K562 (cell line): ENCODE measurements at regions not wholly inside any gene's neighbourhood (a gene's known extent, or its start where the extent isn't known, plus 50 kb on each side); places are given as distances from the start of the nearest gene placed in this dataset.

Source experiments
- ATAC-seq: fragments of 200-7000 bp; cut with Tn5 transposase; 3 replicates; pipeline ENCODE4 v1.9.1; 2020; ENCODE audit warnings: moderate library complexity
- BruUV-seq: library from RNA; stranded (reverse); fragments of 400-500 nt; replicated peaks from 2 replicates; lab custom pipeline; 2021; lab: Mats Ljungman, UMichigan
- CTCF ChIA-PET: fragments of 300-600 bp; formaldehyde crosslinking; extraction: SDS; loops from one replicate; lab custom pipeline; 2021; ENCODE audit warnings: low intra/inter-chr PET ratio; lab: Yijun Ruan, JAX
- POLR2A ChIA-PET: fragments of 300-600, 350-650 bp; sonication (Branson Sonifier 250); formaldehyde crosslinking; extraction: SDS; loops from one replicate; lab custom pipeline; 2021; ENCODE audit warnings: antibody characterized with exemption, inconsistent platforms; lab: Yijun Ruan, JAX
- DNase-seq, 4 experiments: peaks; one replicate each; pipeline versions ENCODE4 v3.0.0 to v3.0.0-alpha.2; 2011 to 2018; ENCODE audit warnings: low spot score in 3 of 4, mixed read lengths in 3 of 4; ENCODE audit errors: extremely low read depth in 1 of 4
- FAIRE-seq: peaks from 2 replicates; lab custom pipeline; 2011; peaks lifted over from hg19 to GRCh38; lab: Jason Lieb, UNC
- H2AFZ ChIP-seq: 2 replicates; pipeline ENCODE4 v1.6.0; 2011; ENCODE audit warnings: low read depth, low read length, control low read depth, inconsistent platforms
- H3K27ac ChIP-seq: fragments of 200-600 bp; 3 replicates; pipeline ENCODE4 v1.8.0; 2011; ENCODE audit warnings: low read depth, mild to moderate bottlenecking, control low read depth, inconsistent platforms, low read length, moderate library complexity, mixed read lengths; ENCODE audit errors: extremely low read depth
- H3K27me3 ChIP-seq, 2 experiments: fragments of 300-600 bp in 1 of 2; 2 replicates in 1 of 2; 3 replicates in 1 of 2; pipeline versions ENCODE4 v1.6.0 to v1.8.0; 2011; ENCODE audit warnings: inconsistent platforms in 2 of 2, low read length in 2 of 2, mild to moderate bottlenecking in 1 of 2, mixed read lengths in 1 of 2, moderate library complexity in 1 of 2; ENCODE audit not compliant: control insufficient read depth in 2 of 2, insufficient read depth in 2 of 2
- H3K36me3 ChIP-seq: fragments of 300-600 bp; 3 replicates; pipeline ENCODE4 v1.8.0; 2011; ENCODE audit warnings: mild to moderate bottlenecking, low read length, inconsistent platforms; ENCODE audit not compliant: control insufficient read depth, insufficient read depth
- H3K4me1 ChIP-seq, 2 experiments: fragments of 200-600 bp in 1 of 2; replicated peaks in 1 of 2; 2 replicates in 1 of 2; 3 replicates in 1 of 2; pipeline versions ENCODE4 v1.5.1 to v1.8.0; 2011; ENCODE audit warnings: inconsistent platforms in 2 of 2, low read length in 2 of 2, mild to moderate bottlenecking in 1 of 2, mixed read lengths in 1 of 2, moderate library complexity in 1 of 2; ENCODE audit not compliant: control insufficient read depth in 2 of 2, insufficient read depth in 2 of 2
- H3K4me2 ChIP-seq: 2 replicates; pipeline ENCODE4 v1.6.1; 2011; ENCODE audit warnings: low read length, control low read depth, inconsistent platforms, mixed read lengths; ENCODE audit not compliant: insufficient read depth
- H3K4me3 ChIP-seq: fragments of 200-600 bp; sonication (generic), shearing (Covaris generic); 2 replicates; pipeline ENCODE4 v1.5.1; 2016; ENCODE audit warnings: control low read depth, inconsistent platforms
- H3K79me2 ChIP-seq: fragments of 200-600 bp; 3 replicates; pipeline ENCODE4 v1.8.0; 2011; ENCODE audit warnings: low read length, inconsistent platforms; ENCODE audit not compliant: control insufficient read depth, insufficient read depth
- H3K9ac ChIP-seq, 2 experiments: 2 replicates each; pipeline versions ENCODE4 v1.6.0 to v1.6.1; 2011; ENCODE audit warnings: low read depth in 2 of 2, low read length in 2 of 2, control low read depth in 1 of 2, inconsistent platforms in 1 of 2, mild to moderate bottlenecking in 1 of 2, mixed read lengths in 1 of 2; ENCODE audit not compliant: insufficient read depth in 1 of 2
- H3K9me1 ChIP-seq: one replicate; pipeline ENCODE4 v1.6.0; 2011; ENCODE audit warnings: inconsistent platforms, mild to moderate bottlenecking, low read length, moderate library complexity; ENCODE audit not compliant: control insufficient read depth, insufficient read depth
- H3K9me3 ChIP-seq: replicated peaks from 2 replicates; pipeline ENCODE4 v1.5.1; 2011; ENCODE audit warnings: low read depth, low read length, inconsistent platforms; ENCODE audit not compliant: control insufficient read depth, insufficient read depth
- H4K20me1 ChIP-seq: replicated peaks from 2 replicates; pipeline ENCODE4 v1.6.1; 2011; ENCODE audit warnings: low read length, inconsistent platforms, mixed read lengths; ENCODE audit not compliant: control insufficient read depth, insufficient read depth
- FOXK1 ChIP-seq: sonication (generic); formaldehyde crosslinking; IDR thresholded peaks from 2 replicates; pipeline ENCODE4 v1.8.0; 2022; ENCODE audit warnings: missing genetic modification reagents, mild to moderate bottlenecking, borderline replicate concordance
- GMEB1 ChIP-seq: fragments of 250-450 bp; sonication (Bioruptor Pico); IDR thresholded peaks from 2 replicates; pipeline ENCODE4 v1.4.0; 2020; ENCODE audit warnings: mild to moderate bottlenecking
- RAD21 ChIP-seq, 2 experiments: fragments of 250-450 bp in 1 of 2; fragments of 450-650 bp in 1 of 2; sonication (Bioruptor Pico) in 1 of 2; formaldehyde crosslinking in 1 of 2; IDR thresholded peaks in 1 of 2; conservative IDR thresholded peaks in 1 of 2; 2 replicates each; pipeline versions ENCODE4 v1.4.0 to v1.8.0; 2020 to 2022; ENCODE audit warnings: mild to moderate bottlenecking in 2 of 2, moderate library complexity in 1 of 2
- RCOR1 ChIP-seq, 2 experiments: IDR thresholded peaks; 2 replicates each; pipeline ENCODE4 v1.6.1; 2012; ENCODE audit warnings: low read depth in 2 of 2, low read length in 2 of 2, borderline replicate concordance in 1 of 2, improper control_type of control experiment in 1 of 2
- SMARCB1 ChIP-seq: IDR thresholded peaks from 2 replicates; pipeline ENCODE4 v1.6.1; 2011; ENCODE audit warnings: improper control_type of control experiment, low read depth; ENCODE audit not compliant: insufficient read length
- THAP12 ChIP-seq: fragments of 250-450 bp; sonication (Bioruptor Pico); IDR thresholded peaks from 2 replicates; pipeline ENCODE4 v1.9.0; 2021; ENCODE audit warnings: mild to moderate bottlenecking, inconsistent platforms
- XRCC3 ChIP-seq: fragments of 450-650 bp; IDR thresholded peaks from 2 replicates; pipeline ENCODE4 v1.6.1; 2017; ENCODE audit warnings: mild to moderate bottlenecking, moderate library complexity
- ZNF384 ChIP-seq: IDR thresholded peaks from 2 replicates; pipeline ENCODE4 v1.6.1; 2012; ENCODE audit warnings: low read depth, low read length, improper control_type of control experiment
- WGBS: fragments of 100-300 bp; shearing (Covaris generic); methylation state at CpG from one replicate; pipeline ENCODE4 v1.1.6; 2016; ENCODE audit warnings: low coverage, mixed read lengths; ENCODE audit not compliant: insufficient coverage; ENCODE audit errors: missing lambda C conversion rate; 5-methylcytosine and 5-hydroxymethylcytosine counted together
- in situ Hi-C: fragments of 300-500 bp; cut with MboI; formaldehyde crosslinking; loops from 4 replicates; pipeline ENCODE4 v1.15.0; 2018; ENCODE audit warnings: inconsistent platforms, mixed read lengths
- intact Hi-C: fragments of 100-400 bp; cut with micrococcal nuclease; formaldehyde crosslinking; loops from 2 replicates; pipeline ENCODE4 v1.14.2; 2022
- TF ChIP-seq, protein P1 (sequence below): fragments of 450-650 bp; formaldehyde crosslinking; IDR thresholded peaks from 2 replicates; pipeline ENCODE4 v1.4.0; 2020; ENCODE audit warnings: mild to moderate bottlenecking, moderate library complexity
- TF ChIP-seq, protein P2 (sequence below): fragments of 450-650 bp; IDR thresholded peaks from 2 replicates; pipeline ENCODE4 v1.6.1; 2016; ENCODE audit warnings: antibody characterized with exemption

DNA sequence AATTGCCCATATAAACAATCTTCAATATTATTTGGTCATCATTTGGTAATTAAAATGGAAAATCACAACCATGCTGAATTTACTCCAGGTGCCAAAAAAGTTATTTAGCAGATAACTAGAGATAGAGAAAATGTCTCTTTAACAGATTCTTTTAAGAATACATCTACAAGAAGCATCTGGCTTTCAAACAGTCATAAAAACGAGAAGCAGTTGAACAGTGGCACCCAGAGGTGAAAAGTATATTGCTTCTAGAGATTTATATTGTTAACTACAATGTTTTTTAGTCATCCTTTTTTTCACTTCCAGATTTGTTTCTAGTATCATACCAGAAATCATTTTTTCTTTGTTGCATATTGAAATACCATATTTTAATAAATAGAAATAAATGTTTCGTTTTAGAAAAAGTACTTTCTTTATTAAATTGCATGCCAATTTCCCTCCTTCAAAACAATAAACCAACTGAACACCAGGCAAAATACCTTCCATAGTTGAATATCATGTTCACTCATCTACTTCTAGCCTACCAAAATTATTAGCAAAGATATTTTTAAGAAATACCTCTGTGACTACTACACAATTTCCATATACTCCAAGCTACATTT is 65.4 kb upstream of the HNRNPA3 start:
- Histone ChIP-seq H3K79me2 (no peaks in the 10 kb centered on the region), H2AFZ (no peak overlapping the region), H3K4me1 (peaks cover 0 to 6% of the 10 kb centered on the region in 2 experiments; a peak in 2 of 5 replicates), H3K9ac (no peak overlapping the region), H3K9me1 (no peaks in the 10 kb centered on the region), H3K36me3 (no peaks in the 10 kb centered on the region), H3K27ac (no peak overlapping the region), H3K4me2 (no peak overlapping the region), H3K27me3 (peaks cover 8 to 13% of the 10 kb centered on the region in 2 experiments), H4K20me1 (no peaks in the 10 kb centered on the region), H3K4me3 (no peak overlapping the region), H3K9me3 (no peaks in the 10 kb centered on the region)
- FAIRE-seq (peak; percentile 73), DNase-seq (peak; percentile 39 to 60 (median 46)), ATAC-seq (peak; percentile 63)
- CTCF ChIA-PET: interaction anchor here (0.5 to 1.6 kb wide), 4 partner anchors 169 to 1024 kb away, joined by 3 to 12 read pairs (median 4); no protein-coding TSS in a partner anchor
- no TSS peak for BruUV-seq
- in situ Hi-C loops: no loop called here
- POLR2A ChIA-PET: interaction anchor here (0.9 kb wide), 1 partner anchor 495 kb away, joined by 3 read pairs; no protein-coding TSS in a partner anchor
- WGBS: 0% methylated on average over 2 of the region's 2 CpGs
- intact Hi-C loops: loop anchor here (1.0 to 10.0 kb wide), 7 partner anchors 70 to 1020 kb away; no protein-coding TSS in a partner anchor
- TF ChIP-seq, protein P1, sequence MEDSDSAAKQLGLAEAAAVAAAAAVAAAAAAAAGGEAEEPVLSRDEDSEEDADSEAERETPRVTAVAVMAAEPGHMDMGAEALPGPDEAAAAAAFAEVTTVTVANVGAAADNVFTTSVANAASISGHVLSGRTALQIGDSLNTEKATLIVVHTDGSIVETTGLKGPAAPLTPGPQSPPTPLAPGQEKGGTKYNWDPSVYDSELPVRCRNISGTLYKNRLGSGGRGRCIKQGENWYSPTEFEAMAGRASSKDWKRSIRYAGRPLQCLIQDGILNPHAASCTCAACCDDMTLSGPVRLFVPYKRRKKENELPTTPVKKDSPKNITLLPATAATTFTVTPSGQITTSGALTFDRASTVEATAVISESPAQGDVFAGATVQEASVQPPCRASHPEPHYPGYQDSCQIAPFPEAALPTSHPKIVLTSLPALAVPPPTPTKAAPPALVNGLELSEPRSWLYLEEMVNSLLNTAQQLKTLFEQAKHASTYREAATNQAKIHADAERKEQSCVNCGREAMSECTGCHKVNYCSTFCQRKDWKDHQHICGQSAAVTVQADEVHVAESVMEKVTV (CRISPR knock-in tag): peak; percentile 76
- TF ChIP-seq RAD21 (CRISPR knock-in tag; conservative IDR thresholded peaks at IDR 0.05 in 1 of 2, IDR thresholded peaks at IDR 0.05 in 1 of 2): peak; percentile 83 to 91
- no peak for TF ChIP-seq XRCC3
- TF ChIP-seq RCOR1 (IDR thresholded peaks at IDR 0.05; ENCODE audit: borderline replicate concordance in 1 of 2, low read depth in 2 of 2, low read length in 2 of 2): no peak
- TF ChIP-seq, protein P2, sequence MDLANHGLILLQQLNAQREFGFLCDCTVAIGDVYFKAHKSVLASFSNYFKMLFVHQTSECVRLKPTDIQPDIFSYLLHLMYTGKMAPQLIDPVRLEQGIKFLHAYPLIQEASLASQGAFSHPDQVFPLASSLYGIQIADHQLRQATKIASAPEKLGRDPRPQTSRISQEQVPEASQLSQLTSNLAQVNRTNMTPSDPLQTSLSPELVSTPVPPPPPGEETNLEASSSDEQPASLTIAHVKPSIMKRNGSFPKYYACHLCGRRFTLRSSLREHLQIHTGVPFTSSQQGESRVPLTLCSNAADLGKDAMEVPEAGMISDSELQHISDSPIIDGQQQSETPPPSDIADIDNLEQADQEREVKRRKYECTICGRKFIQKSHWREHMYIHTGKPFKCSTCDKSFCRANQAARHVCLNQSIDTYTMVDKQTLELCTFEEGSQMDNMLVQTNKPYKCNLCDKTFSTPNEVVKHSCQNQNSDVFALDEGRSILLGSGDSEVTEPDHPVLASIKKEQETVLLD: no peak
- no peak for TF ChIP-seq GMEB1 (CRISPR knock-in tag)
- no peak for TF ChIP-seq ZNF384
- TF ChIP-seq FOXK1 (CRISPR knock-in tag): no peak
- no peak for TF ChIP-seq THAP12 (CRISPR knock-in tag)
- TF ChIP-seq SMARCB1: no peak
